Endothelial cell of umbilical vein (primary cell): ENCODE measurements at regions not wholly inside any gene's neighbourhood (a gene's known extent, or its start where the extent isn't known, plus 50 kb on each side); places are given as distances from the start of the nearest gene placed in this dataset.

ENCODE experiments used
- BruUV-seq: library from RNA; stranded (reverse); fragments of 400-500 nt; replicated peaks from 2 replicates; lab custom pipeline; 2021; lab: Mats Ljungman, UMichigan
- CTCF ChIA-PET: fragments of 300-600, 350-600 bp; sonication (Branson Sonifier 250); formaldehyde crosslinking; loops from one replicate; lab custom pipeline; 2021; ENCODE audit warnings: antibody characterized with exemption, inconsistent platforms; lab: Charles Lee
- POLR2A ChIA-PET: fragments of 300-600, 350-600 bp; sonication (Branson Sonifier 250); formaldehyde crosslinking; loops from one replicate; lab custom pipeline; 2021; ENCODE audit warnings: antibody characterized with exemption, inconsistent platforms; lab: Charles Lee
- DNase-seq: peaks from one replicate; pipeline ENCODE4 v3.0.0-alpha.2; 2011; ENCODE audit warnings: low read depth, low spot score
- FAIRE-seq: peaks from 2 replicates; lab custom pipeline; 2011; peaks lifted over from hg19 to GRCh38; lab: Jason Lieb, UNC
- H2AFZ ChIP-seq: 2 replicates; pipeline ENCODE4 v1.6.0; 2012; ENCODE audit warnings: low read depth, low read length, control low read depth, inconsistent platforms
- H3K27ac ChIP-seq: 2 replicates; pipeline ENCODE4 v1.5.1; 2011; ENCODE audit warnings: low read depth, mild to moderate bottlenecking, control low read depth, low read length, moderate library complexity; ENCODE audit not compliant: insufficient read depth
- H3K27me3 ChIP-seq, 2 experiments: 2 replicates each; pipeline versions ENCODE4 v1.6.0 to v1.6.1; 2011; ENCODE audit warnings: low read length in 2 of 2, mixed read lengths in 1 of 2; ENCODE audit not compliant: control insufficient read depth in 2 of 2, insufficient read depth in 2 of 2
- H3K36me3 ChIP-seq, 2 experiments: 2 replicates in 1 of 2; 3 replicates in 1 of 2; pipeline ENCODE4 v1.5.1; 2011; ENCODE audit warnings: low read length in 2 of 2, mild to moderate bottlenecking in 1 of 2, moderate library complexity in 1 of 2; ENCODE audit not compliant: control insufficient read depth in 2 of 2, insufficient read depth in 2 of 2; ENCODE audit errors: extremely low read depth in 1 of 2
- H3K4me1 ChIP-seq: 3 replicates; pipeline ENCODE4 v1.5.1; 2011; ENCODE audit warnings: mild to moderate bottlenecking, low read length; ENCODE audit not compliant: control insufficient read depth, insufficient read depth; ENCODE audit errors: extremely low read depth
- H3K4me2 ChIP-seq: 2 replicates; pipeline ENCODE4 v1.6.1; 2011; ENCODE audit warnings: low read length, control low read depth, mixed read lengths; ENCODE audit not compliant: insufficient read depth
- H3K4me3 ChIP-seq, 3 experiments: fragments of 200-600 bp in 1 of 3; sonication (generic), shearing (Covaris generic) in 1 of 3; replicated peaks in 1 of 3; 2 replicates each; pipeline ENCODE4 v1.5.1; 2011 to 2016; ENCODE audit warnings: control low read depth in 3 of 3, low read length in 3 of 3, mild to moderate bottlenecking in 2 of 3, inconsistent platforms in 1 of 3, low read depth in 1 of 3, moderate library complexity in 1 of 3; ENCODE audit not compliant: insufficient read depth in 1 of 3
- H3K79me2 ChIP-seq: 2 replicates; pipeline ENCODE4 v1.6.0; 2012; ENCODE audit warnings: low read length, inconsistent platforms; ENCODE audit not compliant: control insufficient read depth, insufficient read depth
- H3K9ac ChIP-seq: replicated peaks from 2 replicates; pipeline ENCODE3; 2011; ENCODE audit warnings: low read length, control low read depth; ENCODE audit not compliant: insufficient read depth; ENCODE audit errors: extremely low read depth
- H3K9me1 ChIP-seq: replicated peaks from 3 replicates; pipeline ENCODE4 v1.6.0; 2011; ENCODE audit warnings: mild to moderate bottlenecking, low read length; ENCODE audit not compliant: control insufficient read depth, insufficient read depth; ENCODE audit errors: extremely low read depth
- H3K9me3 ChIP-seq: replicated peaks from 2 replicates; pipeline ENCODE4 v1.5.1; 2012; ENCODE audit warnings: low read length, inconsistent platforms; ENCODE audit not compliant: control insufficient read depth, insufficient read depth
- H4K20me1 ChIP-seq: replicated peaks from 2 replicates; pipeline ENCODE3; 2011; ENCODE audit warnings: mild to moderate bottlenecking, low read length; ENCODE audit not compliant: control insufficient read depth, insufficient read depth; ENCODE audit errors: extremely low read depth
- CTCF ChIP-seq, 2 donors: IDR thresholded peaks; 1 replicate in 1 of 2; 2 replicates in 1 of 2; pipeline ENCODE4 v1.5.1; 2011; ENCODE audit warnings: low read length in 2 of 2, mild to moderate bottlenecking in 2 of 2, moderate library complexity in 2 of 2, control low read depth in 1 of 2, inconsistent platforms in 1 of 2, low read depth in 1 of 2; ENCODE audit not compliant: insufficient read depth in 1 of 2; ENCODE audit errors: extremely low read depth in 1 of 2
- FOS ChIP-seq: IDR thresholded peaks from 2 replicates; pipeline ENCODE4 v1.6.1; 2011; ENCODE audit warnings: mild to moderate bottlenecking, low read length, moderate library complexity, borderline replicate concordance; ENCODE audit not compliant: insufficient read depth
- GATA2 ChIP-seq: IDR thresholded peaks from 2 replicates; pipeline ENCODE4 v1.7.0; 2011; ENCODE audit warnings: low read depth, mild to moderate bottlenecking, moderate library complexity, mixed read lengths, low read length; ENCODE audit not compliant: insufficient read length, insufficient read depth
- JUN ChIP-seq: IDR thresholded peaks from 2 replicates; pipeline ENCODE4 v1.6.1; 2011; ENCODE audit warnings: borderline replicate concordance, low read depth; ENCODE audit not compliant: insufficient read length, insufficient read depth
- MAX ChIP-seq: IDR thresholded peaks from 2 replicates; pipeline ENCODE4 v1.6.1; 2011; ENCODE audit not compliant: insufficient read depth, insufficient read length
- MYC ChIP-seq: IDR thresholded peaks from one replicate; pipeline ENCODE4 v1.6.1; 2011; ENCODE audit warnings: mild to moderate bottlenecking, low read depth, low read length
- POLR2AphosphoS5 ChIP-seq: IDR thresholded peaks from 2 replicates; pipeline ENCODE4 v1.6.1; 2012; ENCODE audit warnings: low read depth, mild to moderate bottlenecking, control low read depth, low read length, moderate library complexity; ENCODE audit not compliant: insufficient read depth
- dilution Hi-C: fragments of 300-500 bp; cut with MboI; formaldehyde crosslinking; loops from one replicate; pipeline ENCODE4 v1.15.0; 2019; ENCODE audit warnings: low sequenced_read_pairs; ENCODE audit not compliant: extremely low pct_ligation_motif_present
- intact Hi-C: fragments of 100-400 bp; cut with micrococcal nuclease; formaldehyde crosslinking; loops from one replicate; pipeline ENCODE4 v1.10.0; 2022

GRCh38 chrX:47745416-47745815, 86.4 kb upstream of the UXT start:
- no peaks in the 10 kb centered on the region for H3K9me3 ChIP-seq
- H3K27ac ChIP-seq, result no peak overlapping the region
- H3K9ac ChIP-seq, result no peak overlapping the region
- H3K4me2 ChIP-seq, result no peak overlapping the region
- no peaks in the 10 kb centered on the region for H4K20me1 ChIP-seq
- ChIA-PET POLR2A (no interaction called here), CTCF (no interaction called here)
- TF ChIP-seq MYC, result no peak
- TF ChIP-seq CTCF (IDR thresholded peaks at IDR 0.05; ENCODE audit: extremely low read depth in 1 of 2, insufficient read depth in 1 of 2, low read depth in 1 of 2, low read length in 2 of 2), result no peak
- no peak for TF ChIP-seq GATA2
- no peak for TF ChIP-seq FOS
- TF ChIP-seq POLR2AphosphoS5, result no peak
- TF ChIP-seq MAX, result no peak
- no peak for TF ChIP-seq JUN
- no peak for FAIRE-seq
- no peak overlapping the region for H2AFZ ChIP-seq
- dilution Hi-C loops, result no loop called here
- no peaks in the 10 kb centered on the region for H3K9me1 ChIP-seq
- H3K79me2 ChIP-seq, result no peaks in the 10 kb centered on the region
- DNase-seq, result no peak
- H3K36me3 ChIP-seq, result no peaks in the 10 kb centered on the region
- intact Hi-C loops, result no loop called here
- H3K27me3 ChIP-seq, result no peaks in the 10 kb centered on the region
- H3K4me1 ChIP-seq, result no peaks in the 10 kb centered on the region
- BruUV-seq, result no TSS peak
- no peak overlapping the region for H3K4me3 ChIP-seq
